ENCODE measurements at regions not wholly inside any gene's neighbourhood (a gene's known extent, or its start where the extent isn't known, plus 50 kb on each side); places are given as distances from the start of the nearest gene placed in this dataset.
"Not testable (repeated sequence)": the region's sequence is repeated elsewhere in the genome, so short reads cannot be mapped to it uniquely, and the experiment has no call there.

DNA sequence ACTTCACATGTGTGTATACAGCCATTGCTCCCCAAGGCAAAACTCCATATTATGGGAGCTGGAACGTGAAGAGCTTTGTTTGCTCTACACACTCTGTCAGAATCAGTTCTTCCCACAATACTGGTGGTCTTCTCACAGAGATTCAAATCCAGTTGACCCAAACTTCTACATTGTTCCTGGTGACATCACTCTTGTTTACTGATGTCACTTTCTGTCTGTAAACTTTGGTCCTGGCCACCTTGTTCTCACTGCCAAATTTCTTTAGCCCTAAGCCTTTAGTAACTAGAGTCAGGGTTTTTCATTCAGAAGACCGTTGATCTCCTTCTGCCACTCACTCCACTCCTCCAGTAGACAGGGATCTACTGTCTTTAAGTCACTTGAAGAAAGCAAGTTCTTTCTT, 386.0 kb upstream of the ZEB2 start:
- no peak for TF ChIP-seq CTCF (IDR thresholded peaks at IDR 0.05; ENCODE audit: insufficient read depth, low read depth, low read length)
- DNase-seq (ENCODE audit: low read depth) = no peak
- no peak overlapping the region for H3K4me3 ChIP-seq (ENCODE audit: low read depth, low read length)

GRCh38 chr2:144904612-144905011, 384.7 kb upstream of the ZEB2 start:
- no peak for DNase-seq (ENCODE audit: low read depth)
- no peak for TF ChIP-seq CTCF (IDR thresholded peaks at IDR 0.05; ENCODE audit: insufficient read depth, low read depth, low read length)
- no peak overlapping the region for H3K4me3 ChIP-seq (ENCODE audit: low read depth, low read length)

DNA sequence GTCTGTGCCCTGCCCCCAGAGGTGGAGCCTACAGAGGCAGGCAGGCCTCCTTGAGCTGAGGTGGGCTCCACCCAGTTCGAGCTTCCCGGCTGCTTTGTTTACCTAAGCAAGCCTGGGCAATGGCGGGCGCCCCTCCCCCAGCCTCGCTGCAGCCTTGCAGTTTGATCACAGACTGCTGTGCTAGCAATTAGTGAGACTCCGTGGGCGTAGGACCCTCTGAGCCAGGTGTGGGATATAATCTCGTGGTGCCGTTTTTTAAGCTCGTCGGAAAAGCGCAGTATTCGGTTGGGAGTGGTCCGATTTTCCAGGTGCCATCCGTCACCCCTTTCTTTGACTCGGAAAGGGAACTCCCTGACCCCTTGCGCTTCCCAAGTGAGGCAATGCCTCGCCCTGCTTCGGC, 383.1 kb upstream of the ZEB2 start:
- DNase-seq (ENCODE audit: low read depth); H3K4me3 ChIP-seq (ENCODE audit: low read depth, low read length): not testable (repeated sequence)

- not testable (repeated sequence) for H3K4me3 ChIP-seq (ENCODE audit: low read depth, low read length); DNase-seq (ENCODE audit: low read depth)
Observed at GRCh38 chr2:144901386-144901785, 381.5 kb upstream of the ZEB2 start.

GRCh38 chr2:144896341-144896740, 376.4 kb upstream of the ZEB2 start:
- no peak overlapping the region for H3K4me3 ChIP-seq (ENCODE audit: low read depth, low read length)
- no peak for DNase-seq (ENCODE audit: low read depth)
- TF ChIP-seq CTCF (IDR thresholded peaks at IDR 0.05; ENCODE audit: insufficient read depth, low read depth, low read length) = no peak

DNA sequence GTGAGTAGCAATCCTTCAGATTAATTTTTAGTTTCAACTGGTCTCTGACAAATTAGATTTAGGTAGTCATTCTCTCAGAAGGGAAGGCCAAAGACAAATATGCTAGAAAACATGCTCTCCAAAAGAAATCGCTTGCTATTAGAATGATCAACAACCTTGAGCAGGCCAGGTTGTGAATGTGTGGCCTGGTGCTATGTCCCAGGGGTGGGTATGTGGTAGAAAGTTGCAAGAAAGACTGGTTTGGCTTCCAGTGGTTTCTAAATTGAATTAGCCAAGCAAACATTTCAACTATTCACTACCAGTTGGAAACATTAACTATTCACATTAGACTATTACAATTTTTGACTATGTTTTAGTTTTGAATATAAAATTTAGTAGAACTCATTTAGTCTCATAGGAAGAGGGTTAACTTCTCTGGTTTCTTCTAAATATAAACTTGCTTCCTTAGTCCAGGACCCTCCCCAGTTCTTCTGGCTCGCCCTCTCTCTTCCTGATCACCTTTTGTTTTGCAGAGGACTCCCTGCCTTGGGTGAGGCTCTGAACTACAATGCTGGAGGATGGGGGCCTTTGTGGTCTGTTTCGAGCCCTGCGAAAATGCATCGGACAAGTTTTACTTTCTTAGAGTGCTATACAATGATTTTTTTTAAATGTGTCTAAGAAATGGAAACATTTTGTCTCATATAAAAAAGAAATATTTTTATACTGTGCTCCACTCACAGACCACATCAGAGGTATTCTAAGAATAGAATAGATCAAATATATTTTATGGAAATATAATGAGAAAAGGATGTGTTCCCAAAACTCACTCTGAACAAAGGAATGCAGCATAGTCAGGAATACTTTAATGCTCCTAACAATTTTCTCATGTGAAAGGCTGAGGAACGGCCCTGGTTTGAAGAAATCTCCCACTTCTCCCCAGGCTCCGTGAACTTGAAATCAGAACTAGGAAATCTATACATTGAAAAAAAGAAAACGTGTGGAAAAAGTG, 375.0 kb upstream of the ZEB2 start:
- H3K4me3 ChIP-seq (ENCODE audit: low read depth, low read length) = no peak overlapping the region
- no peak for TF ChIP-seq CTCF (IDR thresholded peaks at IDR 0.05; ENCODE audit: insufficient read depth, low read depth, low read length)
- DNase-seq (ENCODE audit: low read depth) = no peak

DNA sequence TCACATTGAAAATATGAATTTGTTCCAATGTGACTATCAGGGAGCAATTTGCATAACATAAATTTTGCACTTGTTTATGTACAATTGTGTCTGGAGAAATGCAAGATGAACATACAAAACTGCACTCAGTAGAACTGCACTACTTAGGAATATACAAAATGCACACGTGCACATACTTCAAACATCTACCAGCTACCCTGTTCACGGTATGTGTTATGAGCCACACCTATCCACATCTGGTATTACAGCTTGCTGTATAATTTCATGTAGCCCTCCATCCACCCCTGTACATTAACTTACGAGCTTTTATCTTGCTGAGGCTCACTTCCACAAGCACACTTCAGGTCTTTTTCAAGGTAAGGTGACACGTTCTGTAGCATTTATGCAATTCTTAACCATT, 373.5 kb upstream of the ZEB2 start:
- TF ChIP-seq CTCF (IDR thresholded peaks at IDR 0.05; ENCODE audit: insufficient read depth, low read depth, low read length) = no peak
- no peak overlapping the region for H3K4me3 ChIP-seq (ENCODE audit: low read depth, low read length)
- no peak for DNase-seq (ENCODE audit: low read depth)

GRCh38 chr2:144890828-144891227, 370.9 kb upstream of the ZEB2 start:
- no peak overlapping the region for H3K4me3 ChIP-seq (ENCODE audit: low read depth, low read length)
- DNase-seq (ENCODE audit: low read depth) = peak; percentile 24
- TF ChIP-seq CTCF (IDR thresholded peaks at IDR 0.05; ENCODE audit: insufficient read depth, low read depth, low read length) = peak; percentile 38
